ENCODE measurements at regions not wholly inside any gene's neighbourhood (a gene's known extent, or its start where the extent isn't known, plus 50 kb on each side); places are given as distances from the start of the nearest gene placed in this dataset.

DNA sequence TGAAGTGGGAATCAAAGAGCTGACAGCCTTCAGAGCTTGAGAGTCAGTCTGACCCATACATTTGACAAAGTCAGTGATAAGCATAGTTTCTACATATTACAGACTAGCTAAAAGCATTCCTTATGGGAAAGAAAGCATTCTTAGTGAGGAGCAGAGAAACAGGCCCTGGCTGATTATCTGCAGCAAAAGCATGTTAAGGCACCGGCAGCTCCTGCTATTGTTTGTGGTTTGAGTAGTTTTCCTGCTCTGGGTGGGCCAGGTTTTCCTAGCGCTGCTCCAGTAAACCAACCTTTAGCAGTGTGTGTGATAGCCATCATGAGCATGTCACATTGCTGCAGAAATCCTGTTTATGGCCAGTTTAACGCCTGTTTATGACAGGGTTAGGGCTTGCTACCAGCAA is 51.6 kb upstream of the WDR1 start:
- DNase-seq (no peak), ATAC-seq (ENCODE audit: insufficient read depth, low read depth) (no peak)
- H3K4me3 ChIP-seq (ENCODE audit: low read depth in 1 of 2, low read length in 2 of 2) = no peak overlapping the region
- H3K79me2 ChIP-seq (ENCODE audit: insufficient read depth, low read length) = no peaks in the 10 kb centered on the region
- H3K9ac ChIP-seq (ENCODE audit: low read depth, low read length) = no peak overlapping the region
- no peaks in the 10 kb centered on the region for H3K9me3 ChIP-seq (ENCODE audit: insufficient read depth, low read length, severe bottlenecking)
- H3K36me3 ChIP-seq (ENCODE audit: insufficient read depth, low read length) = no peaks in the 10 kb centered on the region
- H4K20me1 ChIP-seq (ENCODE audit: insufficient read depth, low read length) = no peaks in the 10 kb centered on the region
- H3K4me1 ChIP-seq (ENCODE audit: insufficient read depth, low read length) = no peaks in the 10 kb centered on the region
- no peak for TF ChIP-seq EZH2 (IDR thresholded peaks at IDR 0.05; ENCODE audit: borderline replicate concordance, low read depth, low read length, severe bottlenecking)
- TF ChIP-seq, protein P1, sequence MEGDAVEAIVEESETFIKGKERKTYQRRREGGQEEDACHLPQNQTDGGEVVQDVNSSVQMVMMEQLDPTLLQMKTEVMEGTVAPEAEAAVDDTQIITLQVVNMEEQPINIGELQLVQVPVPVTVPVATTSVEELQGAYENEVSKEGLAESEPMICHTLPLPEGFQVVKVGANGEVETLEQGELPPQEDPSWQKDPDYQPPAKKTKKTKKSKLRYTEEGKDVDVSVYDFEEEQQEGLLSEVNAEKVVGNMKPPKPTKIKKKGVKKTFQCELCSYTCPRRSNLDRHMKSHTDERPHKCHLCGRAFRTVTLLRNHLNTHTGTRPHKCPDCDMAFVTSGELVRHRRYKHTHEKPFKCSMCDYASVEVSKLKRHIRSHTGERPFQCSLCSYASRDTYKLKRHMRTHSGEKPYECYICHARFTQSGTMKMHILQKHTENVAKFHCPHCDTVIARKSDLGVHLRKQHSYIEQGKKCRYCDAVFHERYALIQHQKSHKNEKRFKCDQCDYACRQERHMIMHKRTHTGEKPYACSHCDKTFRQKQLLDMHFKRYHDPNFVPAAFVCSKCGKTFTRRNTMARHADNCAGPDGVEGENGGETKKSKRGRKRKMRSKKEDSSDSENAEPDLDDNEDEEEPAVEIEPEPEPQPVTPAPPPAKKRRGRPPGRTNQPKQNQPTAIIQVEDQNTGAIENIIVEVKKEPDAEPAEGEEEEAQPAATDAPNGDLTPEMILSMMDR (IDR thresholded peaks at IDR 0.05; ENCODE audit: borderline replicate concordance, extremely low read depth, low read length, poor library complexity, severe bottlenecking) = no peak
- no peak overlapping the region for H3K27ac ChIP-seq (ENCODE audit: low read length)
- no peaks in the 10 kb centered on the region for H3K27me3 ChIP-seq (ENCODE audit: insufficient read depth, low read length, poor library complexity)
- H3K4me2 ChIP-seq (ENCODE audit: insufficient read depth, low read length) = no peak overlapping the region
- no peak overlapping the region for H2AFZ ChIP-seq (ENCODE audit: low read depth, low read length)

DNA sequence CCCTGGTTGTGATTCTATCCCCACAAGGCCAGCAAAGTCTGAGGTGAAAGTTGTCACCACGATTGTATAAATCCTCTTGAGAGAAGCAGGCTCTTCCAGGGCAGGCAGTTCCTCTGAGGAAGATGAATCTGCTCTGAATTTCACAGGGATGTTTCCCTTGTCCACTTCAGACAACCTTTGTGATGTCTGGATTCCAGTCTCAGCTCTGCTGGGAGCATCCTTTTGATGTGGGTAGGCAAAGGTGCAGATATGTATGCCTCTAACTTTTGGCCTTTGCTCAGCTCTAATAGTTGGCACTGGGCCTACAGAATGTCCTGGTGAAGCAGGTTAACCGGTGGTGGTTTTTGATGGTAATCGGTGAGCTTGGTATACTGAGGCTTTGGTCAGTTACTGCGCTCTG is 50.6 kb upstream of the WDR1 start:
- Histone ChIP-seq H3K4me3 (ENCODE audit: low read depth in 1 of 2, low read length in 2 of 2) (no peak overlapping the region), H3K79me2 (ENCODE audit: insufficient read depth, low read length) (no peaks in the 10 kb centered on the region), H3K4me1 (ENCODE audit: insufficient read depth, low read length) (no peaks in the 10 kb centered on the region), H2AFZ (ENCODE audit: low read depth, low read length) (no peak overlapping the region), H3K27me3 (ENCODE audit: insufficient read depth, low read length, poor library complexity) (no peaks in the 10 kb centered on the region), H3K9me3 (ENCODE audit: insufficient read depth, low read length, severe bottlenecking) (no peaks in the 10 kb centered on the region), H4K20me1 (ENCODE audit: insufficient read depth, low read length) (no peaks in the 10 kb centered on the region), H3K27ac (ENCODE audit: low read length) (no peak overlapping the region), H3K9ac (ENCODE audit: low read depth, low read length) (no peak overlapping the region), H3K4me2 (ENCODE audit: insufficient read depth, low read length) (no peak overlapping the region), H3K36me3 (ENCODE audit: insufficient read depth, low read length) (no peaks in the 10 kb centered on the region)
- TF ChIP-seq, protein P1 (IDR thresholded peaks at IDR 0.05; ENCODE audit: borderline replicate concordance, extremely low read depth, low read length, poor library complexity, severe bottlenecking) = no peak
- ATAC-seq (ENCODE audit: insufficient read depth, low read depth) (no peak), DNase-seq (no peak)

Measured in DND-41 (cell line).